ENCODE measurements at regions not wholly inside any gene's neighbourhood (a gene's known extent, or its start where the extent isn't known, plus 50 kb on each side); places are given as distances from the start of the nearest gene placed in this dataset.

DNA sequence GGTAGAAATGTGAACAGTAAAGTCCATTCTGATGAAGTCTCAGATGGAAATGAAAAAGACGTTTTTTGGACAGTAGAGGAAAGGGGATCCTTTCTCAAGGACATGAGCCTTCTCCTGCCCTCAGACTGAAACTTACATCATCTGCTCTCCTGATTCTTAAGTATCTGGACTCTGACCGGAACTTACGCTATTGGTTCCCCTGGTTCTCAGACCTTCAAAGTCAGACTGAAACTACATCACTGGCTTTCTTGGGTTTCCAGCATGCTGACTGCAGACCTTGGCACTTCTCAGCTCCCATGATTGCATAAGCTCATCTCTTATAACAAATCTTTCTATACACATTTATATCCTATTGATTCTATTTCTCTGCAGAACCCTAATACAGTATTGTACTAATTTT lies 291.0 kb downstream of the SNAPC1 start:
- DNase-seq (ENCODE audit: low read depth, low spot score) = no peak
- in situ Hi-C loops (cut with HindIII; ENCODE audit: low pct_unique_long_range_greater_than_20kb, low sequenced_read_pairs) = no loop called here

- in situ Hi-C loops (cut with HindIII; ENCODE audit: low pct_unique_long_range_greater_than_20kb, low sequenced_read_pairs) = no loop called here
- no peak for DNase-seq (ENCODE audit: low read depth, low spot score)
Measured at GRCh38 chr14:62056789-62057188, 294.6 kb downstream of the SNAPC1 start.

GRCh38 chr14:62062645-62063044 lies 300.4 kb downstream of the SNAPC1 start:
- in situ Hi-C loops (cut with HindIII; ENCODE audit: low pct_unique_long_range_greater_than_20kb, low sequenced_read_pairs) = no loop called here

GRCh38 chr14:62064751-62065323 lies 302.6 kb downstream of the SNAPC1 start:
- DNase-seq (ENCODE audit: low read depth, low spot score) = peak; percentile 87
- in situ Hi-C loops (cut with HindIII; ENCODE audit: low pct_unique_long_range_greater_than_20kb, low sequenced_read_pairs) = no loop called here

More at GRCh38 chr14:62062645-62063044, 300.4 kb downstream of the SNAPC1 start:
- DNase-seq (ENCODE audit: low read depth, low spot score) = no peak

GRCh38 chr14:62066304-62066703 lies 304.1 kb downstream of the SNAPC1 start:
- no peak for DNase-seq (ENCODE audit: low read depth, low spot score)
- in situ Hi-C loops (cut with HindIII; ENCODE audit: low pct_unique_long_range_greater_than_20kb, low sequenced_read_pairs) = no loop called here

GRCh38 chr14:62071039-62071438 lies 308.8 kb downstream of the SNAPC1 start:
- in situ Hi-C loops (cut with HindIII; ENCODE audit: low pct_unique_long_range_greater_than_20kb, low sequenced_read_pairs) = no loop called here

GRCh38 chr14:62076368-62076767 lies 314.1 kb downstream of the SNAPC1 start:
- in situ Hi-C loops (cut with HindIII; ENCODE audit: low pct_unique_long_range_greater_than_20kb, low sequenced_read_pairs) = no loop called here

More at GRCh38 chr14:62071039-62071438, 308.8 kb downstream of the SNAPC1 start:
- no peak for DNase-seq (ENCODE audit: low read depth, low spot score)

DNA sequence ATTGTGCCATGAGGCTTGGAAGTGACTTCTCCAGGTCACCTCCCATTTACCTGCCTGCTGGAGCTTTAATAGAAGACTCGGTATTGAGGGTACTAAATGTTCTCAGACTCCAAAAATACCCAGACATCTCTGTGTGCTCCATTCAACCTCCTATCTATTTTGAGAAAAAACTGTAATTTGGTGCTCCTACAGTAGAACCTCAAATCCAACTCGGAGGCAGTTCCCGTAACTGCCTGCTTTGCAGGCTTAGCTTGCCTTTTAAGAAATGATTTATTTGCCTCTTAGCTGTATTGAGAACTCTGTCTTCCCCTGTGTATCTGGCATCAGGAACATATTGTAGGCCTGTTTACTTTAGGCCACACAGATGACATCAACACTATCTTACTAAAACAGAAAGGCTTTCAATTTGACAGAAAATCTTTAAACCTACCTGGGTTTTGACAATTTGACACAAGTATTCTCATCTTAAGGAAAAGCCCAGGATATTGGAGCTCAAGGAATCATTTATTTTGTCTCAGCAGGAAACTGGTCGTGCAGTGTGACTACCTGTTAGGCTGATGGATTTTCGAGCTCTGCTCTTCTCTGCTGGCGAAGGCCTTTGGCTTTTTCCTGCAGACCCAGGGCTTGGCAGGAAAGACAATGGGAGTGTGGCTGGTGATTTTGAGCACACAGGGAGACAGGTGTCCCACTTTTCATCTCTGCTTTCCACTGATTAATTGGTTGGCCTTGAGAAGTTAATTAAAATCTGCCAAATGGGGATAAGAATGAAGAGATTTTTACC lies 314.8 kb downstream of the SNAPC1 start:
- in situ Hi-C loops (cut with HindIII; ENCODE audit: low pct_unique_long_range_greater_than_20kb, low sequenced_read_pairs) = no loop called here

More at GRCh38 chr14:62076368-62076767, 314.1 kb downstream of the SNAPC1 start:
- DNase-seq (ENCODE audit: low read depth, low spot score) = no peak

GRCh38 chr14:62077676-62078261 lies 315.5 kb downstream of the SNAPC1 start:
- DNase-seq (ENCODE audit: low read depth, low spot score) = no peak
- in situ Hi-C loops (cut with HindIII; ENCODE audit: low pct_unique_long_range_greater_than_20kb, low sequenced_read_pairs) = no loop called here

More for the DNA sequence above, 314.8 kb downstream of the SNAPC1 start:
- no peak for DNase-seq (ENCODE audit: low read depth, low spot score)

- in situ Hi-C loops (cut with HindIII; ENCODE audit: low pct_unique_long_range_greater_than_20kb, low sequenced_read_pairs) = no loop called here
Measured at GRCh38 chr14:62079038-62079437, 316.8 kb downstream of the SNAPC1 start.

GRCh38 chr14:62081012-62081612 lies 318.9 kb downstream of the SNAPC1 start:
- in situ Hi-C loops (cut with HindIII; ENCODE audit: low pct_unique_long_range_greater_than_20kb, low sequenced_read_pairs) = no loop called here
- DNase-seq (ENCODE audit: low read depth, low spot score) = no peak

More at GRCh38 chr14:62079038-62079437, 316.8 kb downstream of the SNAPC1 start:
- no peak for DNase-seq (ENCODE audit: low read depth, low spot score)

DNA sequence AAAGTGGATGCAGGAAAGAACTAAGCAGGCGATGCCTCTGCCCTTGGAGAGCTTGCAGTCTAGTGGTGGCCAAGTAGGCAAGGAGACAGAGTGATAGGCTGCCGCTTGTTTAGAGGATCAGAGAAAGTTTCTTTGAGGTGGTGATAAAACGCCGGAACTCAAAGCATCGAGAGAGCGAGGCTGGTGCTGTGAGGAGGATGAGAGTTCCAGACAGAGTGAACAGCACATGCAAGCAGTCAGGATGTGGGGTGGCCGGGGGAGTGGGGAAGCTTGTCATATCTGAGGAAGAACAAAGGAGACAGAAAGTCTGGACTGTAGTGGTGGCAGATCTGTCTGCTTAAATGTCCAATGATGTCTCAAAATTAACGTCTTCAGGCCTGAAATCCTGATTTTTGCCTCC lies 319.7 kb downstream of the SNAPC1 start:
- in situ Hi-C loops (cut with HindIII; ENCODE audit: low pct_unique_long_range_greater_than_20kb, low sequenced_read_pairs) = no loop called here
- no peak for DNase-seq (ENCODE audit: low read depth, low spot score)

GRCh38 chr14:62082779-62083178 lies 320.6 kb downstream of the SNAPC1 start:
- no peak for DNase-seq (ENCODE audit: low read depth, low spot score)
- in situ Hi-C loops (cut with HindIII; ENCODE audit: low pct_unique_long_range_greater_than_20kb, low sequenced_read_pairs) = no loop called here

GRCh38 chr14:62084020-62084419 lies 321.8 kb downstream of the SNAPC1 start:
- in situ Hi-C loops (cut with HindIII; ENCODE audit: low pct_unique_long_range_greater_than_20kb, low sequenced_read_pairs) = no loop called here
- DNase-seq (ENCODE audit: low read depth, low spot score) = no peak

GRCh38 chr14:62087191-62087590 lies 325.0 kb downstream of the SNAPC1 start:
- DNase-seq (ENCODE audit: low read depth, low spot score) = no peak
- in situ Hi-C loops (cut with HindIII; ENCODE audit: low pct_unique_long_range_greater_than_20kb, low sequenced_read_pairs) = no loop called here

DNA sequence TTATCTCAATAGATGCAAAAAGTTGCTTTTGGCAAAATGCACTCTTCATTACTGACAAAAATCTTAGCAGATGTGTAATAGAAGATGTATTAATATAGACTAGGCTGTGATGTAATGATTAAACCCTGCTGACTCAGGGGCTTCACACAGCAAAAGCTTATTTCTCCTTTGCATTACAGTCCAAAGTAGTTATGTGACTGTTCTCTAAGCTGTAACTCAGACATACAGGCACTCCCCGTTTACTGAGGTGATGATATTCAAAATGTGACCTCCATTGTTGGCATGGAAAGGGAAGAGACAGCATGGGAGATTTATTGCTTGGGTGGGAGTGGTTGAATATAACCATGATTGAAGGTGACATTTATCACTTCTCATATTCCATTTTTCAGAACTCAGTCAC lies 331.5 kb downstream of the SNAPC1 start:
- in situ Hi-C loops (cut with HindIII; ENCODE audit: low pct_unique_long_range_greater_than_20kb, low sequenced_read_pairs) = no loop called here
- no peak for DNase-seq (ENCODE audit: low read depth, low spot score)

GRCh38 chr14:62097072-62097471 lies 334.9 kb downstream of the SNAPC1 start:
- DNase-seq (ENCODE audit: low read depth, low spot score) = no peak
- in situ Hi-C loops (cut with HindIII; ENCODE audit: low pct_unique_long_range_greater_than_20kb, low sequenced_read_pairs) = no loop called here

GRCh38 chr14:62097824-62098223 lies 335.6 kb downstream of the SNAPC1 start:
- no peak for DNase-seq (ENCODE audit: low read depth, low spot score)
- in situ Hi-C loops (cut with HindIII; ENCODE audit: low pct_unique_long_range_greater_than_20kb, low sequenced_read_pairs) = no loop called here
